ENCODE measurements at regions not wholly inside any gene's neighbourhood (a gene's known extent, or its start where the extent isn't known, plus 50 kb on each side); places are given as distances from the start of the nearest gene placed in this dataset.

DNA sequence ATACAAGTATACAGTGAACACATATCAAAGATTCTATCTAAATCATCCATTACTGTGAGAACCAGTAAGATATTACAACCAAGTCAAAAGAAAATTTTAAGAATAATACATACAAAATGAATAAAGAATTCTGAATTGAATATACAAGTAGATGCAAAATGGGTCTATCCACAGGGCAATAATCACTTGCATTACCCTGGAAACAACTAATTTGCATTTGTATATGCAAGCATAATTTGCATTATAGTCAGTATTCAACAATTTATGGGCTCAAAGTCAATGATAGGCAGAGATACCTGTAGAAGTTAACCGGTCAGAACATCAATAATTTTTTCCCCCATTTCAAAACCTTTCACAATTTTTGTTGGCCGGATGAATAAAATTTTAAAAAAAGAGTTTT is 512.2 kb upstream of the ALCAM start:
- H3K36me3 ChIP-seq, result no peaks in the 10 kb centered on the region
- TF ChIP-seq, protein P1, sequence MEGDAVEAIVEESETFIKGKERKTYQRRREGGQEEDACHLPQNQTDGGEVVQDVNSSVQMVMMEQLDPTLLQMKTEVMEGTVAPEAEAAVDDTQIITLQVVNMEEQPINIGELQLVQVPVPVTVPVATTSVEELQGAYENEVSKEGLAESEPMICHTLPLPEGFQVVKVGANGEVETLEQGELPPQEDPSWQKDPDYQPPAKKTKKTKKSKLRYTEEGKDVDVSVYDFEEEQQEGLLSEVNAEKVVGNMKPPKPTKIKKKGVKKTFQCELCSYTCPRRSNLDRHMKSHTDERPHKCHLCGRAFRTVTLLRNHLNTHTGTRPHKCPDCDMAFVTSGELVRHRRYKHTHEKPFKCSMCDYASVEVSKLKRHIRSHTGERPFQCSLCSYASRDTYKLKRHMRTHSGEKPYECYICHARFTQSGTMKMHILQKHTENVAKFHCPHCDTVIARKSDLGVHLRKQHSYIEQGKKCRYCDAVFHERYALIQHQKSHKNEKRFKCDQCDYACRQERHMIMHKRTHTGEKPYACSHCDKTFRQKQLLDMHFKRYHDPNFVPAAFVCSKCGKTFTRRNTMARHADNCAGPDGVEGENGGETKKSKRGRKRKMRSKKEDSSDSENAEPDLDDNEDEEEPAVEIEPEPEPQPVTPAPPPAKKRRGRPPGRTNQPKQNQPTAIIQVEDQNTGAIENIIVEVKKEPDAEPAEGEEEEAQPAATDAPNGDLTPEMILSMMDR (IDR thresholded peaks at IDR 0.05), result no peak
- TF ChIP-seq POLR2A (IDR thresholded peaks at IDR 0.05), result no peak
- no peak overlapping the region for H3K4me3 ChIP-seq
- no peaks in the 10 kb centered on the region for H3K27me3 ChIP-seq
- intact Hi-C loops (cut with DNase I; ENCODE audit: low total_unique reads), result no loop called here
- no peak overlapping the region for H3K27ac ChIP-seq
- H3K9me3 ChIP-seq, result no peaks in the 10 kb centered on the region
- no peak for DNase-seq
- no peaks in the 10 kb centered on the region for H3K4me1 ChIP-seq

DNA sequence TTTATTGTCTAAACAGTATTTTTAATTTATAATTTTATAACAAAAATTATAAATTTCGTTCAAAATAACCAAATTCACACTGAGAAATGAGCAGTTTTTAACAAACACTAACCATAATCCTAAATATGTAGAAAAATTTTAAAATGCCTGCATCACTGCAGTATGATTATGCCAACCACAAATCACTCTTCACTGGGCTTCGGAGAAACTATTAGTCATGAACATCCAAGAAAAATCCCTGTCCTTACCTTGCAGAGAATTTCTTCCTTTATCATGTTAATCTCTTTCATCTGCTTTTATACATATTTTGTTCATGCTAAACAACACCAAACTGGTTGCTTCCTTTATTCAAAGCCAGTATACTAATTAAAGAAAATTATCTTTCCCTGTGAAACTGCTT is 511.0 kb upstream of the ALCAM start:
- no peaks in the 10 kb centered on the region for H3K9me3 ChIP-seq
- intact Hi-C loops (cut with DNase I; ENCODE audit: low total_unique reads), result no loop called here

DNA sequence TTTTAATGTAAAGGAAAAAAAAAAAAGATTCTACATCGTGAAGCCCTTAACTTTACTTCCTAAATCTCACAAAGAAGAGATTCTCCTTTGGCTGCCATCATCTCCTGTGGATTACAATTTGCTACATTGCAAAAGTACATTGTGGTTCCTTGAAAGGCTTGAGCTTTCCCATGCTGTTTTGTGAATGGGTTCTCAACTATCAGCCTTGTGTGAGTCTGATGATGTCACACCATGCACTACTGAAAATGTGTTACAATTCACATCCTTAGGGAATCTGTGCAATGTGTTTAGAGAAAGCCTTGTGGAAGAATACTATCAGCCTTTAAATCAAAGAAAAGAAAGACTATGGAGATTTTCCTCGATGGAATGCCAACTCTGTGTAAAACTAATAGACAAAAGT is 510.0 kb upstream of the ALCAM start:
- TF ChIP-seq POLR2A (IDR thresholded peaks at IDR 0.05), result no peak
- TF ChIP-seq, protein P1 (IDR thresholded peaks at IDR 0.05), result no peak
- H3K36me3 ChIP-seq, result no peaks in the 10 kb centered on the region
- intact Hi-C loops (cut with DNase I; ENCODE audit: low total_unique reads), result no loop called here
- H3K9me3 ChIP-seq, result no peaks in the 10 kb centered on the region
- H3K4me3 ChIP-seq, result no peak overlapping the region
- no peaks in the 10 kb centered on the region for H3K27me3 ChIP-seq
- no peaks in the 10 kb centered on the region for H3K4me1 ChIP-seq
- H3K27ac ChIP-seq, result no peak overlapping the region
- DNase-seq, result no peak

More for the DNA sequence above, 511.0 kb upstream of the ALCAM start:
- Histone ChIP-seq H3K36me3 (no peaks in the 10 kb centered on the region), H3K27ac (no peak overlapping the region), H3K4me1 (no peaks in the 10 kb centered on the region), H3K4me3 (no peak overlapping the region), H3K27me3 (no peaks in the 10 kb centered on the region)
- TF ChIP-seq POLR2A (IDR thresholded peaks at IDR 0.05), result no peak
- TF ChIP-seq, protein P1 (IDR thresholded peaks at IDR 0.05), result no peak
- DNase-seq, result no peak

DNA sequence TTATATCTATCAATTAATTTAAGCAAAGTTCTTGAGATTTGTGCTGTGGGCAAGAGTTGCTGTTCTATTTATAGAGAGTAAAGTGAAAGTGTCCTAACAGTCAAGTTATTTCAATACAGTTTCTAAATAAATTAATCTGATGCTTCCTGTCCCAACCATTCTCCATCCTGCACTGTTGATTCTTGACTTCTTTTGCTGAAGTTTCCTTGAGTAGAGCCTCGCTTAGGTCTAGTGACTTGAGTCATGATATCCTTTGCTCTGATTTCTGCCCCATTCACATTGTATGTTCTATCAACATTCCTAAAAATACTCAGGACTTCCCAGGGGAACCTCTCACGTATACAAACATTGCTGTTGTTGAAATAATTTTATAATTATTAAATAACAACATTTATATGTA is 498.4 kb upstream of the ALCAM start:
- intact Hi-C loops (cut with DNase I; ENCODE audit: low total_unique reads), result no loop called here
- no peaks in the 10 kb centered on the region for H3K27me3 ChIP-seq
- H3K36me3 ChIP-seq, result no peaks in the 10 kb centered on the region
- H3K4me3 ChIP-seq, result no peak overlapping the region
- H3K9me3 ChIP-seq, result no peaks in the 10 kb centered on the region
- no peak for TF ChIP-seq POLR2A (IDR thresholded peaks at IDR 0.05)
- TF ChIP-seq, protein P1 (IDR thresholded peaks at IDR 0.05), result no peak
- DNase-seq, result no peak
- no peak overlapping the region for H3K27ac ChIP-seq
- no peaks in the 10 kb centered on the region for H3K4me1 ChIP-seq

DNA sequence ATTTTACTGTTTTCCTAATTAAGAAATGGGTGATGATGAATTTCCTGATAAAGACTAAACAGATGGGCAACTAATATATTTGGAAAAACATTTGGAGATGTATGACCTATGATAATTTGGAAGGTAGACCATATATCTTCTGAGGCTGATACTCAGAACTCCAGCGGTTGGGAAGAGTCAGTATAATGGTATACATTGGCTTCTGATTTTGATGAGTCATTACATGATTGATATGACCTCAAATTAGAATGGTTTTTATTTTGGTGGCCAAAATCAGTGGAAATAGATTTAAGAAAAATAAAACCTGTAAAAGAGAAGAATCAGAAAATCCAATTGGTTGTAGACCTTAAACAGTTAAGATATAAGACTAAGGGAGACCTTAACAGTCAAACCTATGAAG is 496.4 kb upstream of the ALCAM start:
- H3K27me3 ChIP-seq, result no peaks in the 10 kb centered on the region
- no peak overlapping the region for H3K4me3 ChIP-seq
- no peak for TF ChIP-seq POLR2A (IDR thresholded peaks at IDR 0.05)
- TF ChIP-seq, protein P1 (IDR thresholded peaks at IDR 0.05), result no peak
- no peaks in the 10 kb centered on the region for H3K9me3 ChIP-seq
- H3K4me1 ChIP-seq, result no peaks in the 10 kb centered on the region
- H3K27ac ChIP-seq, result no peak overlapping the region
- DNase-seq, result no peak
- intact Hi-C loops (cut with DNase I; ENCODE audit: low total_unique reads), result no loop called here
- H3K36me3 ChIP-seq, result no peaks in the 10 kb centered on the region
